DND-41 (cell line): ENCODE measurements at regions not wholly inside any gene's neighbourhood (a gene's known extent, or its start where the extent isn't known, plus 50 kb on each side); places are given as distances from the start of the nearest gene placed in this dataset.

Experiments used
- ATAC-seq: fragments of 200-7000 bp; cut with Tn5 transposase; 3 replicates; pipeline ENCODE4 v1.9.1; 2021; ENCODE audit warnings: low read depth; ENCODE audit not compliant: insufficient read depth
- DNase-seq: peaks from one replicate; pipeline ENCODE4 v3.0.0-alpha.2; 2020
- H2AFZ ChIP-seq: 2 replicates; pipeline ENCODE4 v1.6.0; 2012; ENCODE audit warnings: low read depth, low read length
- H3K27ac ChIP-seq: 2 replicates; pipeline ENCODE4 v1.5.1; 2012; ENCODE audit warnings: low read length, inconsistent platforms
- H3K27me3 ChIP-seq: fragments of 200-600 bp; sonication (generic); 2 replicates; pipeline ENCODE4 v1.6.0; 2012; ENCODE audit warnings: low read length, mild to moderate bottlenecking, inconsistent platforms; ENCODE audit not compliant: insufficient read depth, poor library complexity
- H3K36me3 ChIP-seq: 2 replicates; pipeline ENCODE4 v1.5.1; 2012; ENCODE audit warnings: low read length, inconsistent platforms; ENCODE audit not compliant: insufficient read depth
- H3K4me1 ChIP-seq: 2 replicates; pipeline ENCODE4 v1.5.1; 2012; ENCODE audit warnings: mild to moderate bottlenecking, low read length; ENCODE audit not compliant: insufficient read depth
- H3K4me2 ChIP-seq: 2 replicates; pipeline ENCODE4 v1.6.0; 2012; ENCODE audit warnings: mild to moderate bottlenecking, moderate library complexity, low read length, inconsistent platforms; ENCODE audit not compliant: insufficient read depth
- H3K4me3 ChIP-seq, 2 experiments: fragments of 200-600 bp in 1 of 2; shearing (Covaris generic) in 1 of 2; 2 replicates each; pipeline ENCODE4 v1.5.1; 2012 to 2016; ENCODE audit warnings: inconsistent platforms in 2 of 2, low read length in 2 of 2, mild to moderate bottlenecking in 2 of 2, low read depth in 1 of 2, moderate library complexity in 1 of 2
- H3K79me2 ChIP-seq: 2 replicates; pipeline ENCODE4 v1.6.0; 2012; ENCODE audit warnings: low read length, inconsistent platforms; ENCODE audit not compliant: insufficient read depth
- H3K9ac ChIP-seq: 2 replicates; pipeline ENCODE4 v1.6.0; 2012; ENCODE audit warnings: low read depth, mild to moderate bottlenecking, inconsistent platforms, low read length, moderate library complexity
- H3K9me3 ChIP-seq: 2 replicates; pipeline ENCODE4 v1.5.1; 2012; ENCODE audit warnings: low read length, moderate library complexity, mild to moderate bottlenecking, inconsistent platforms; ENCODE audit not compliant: insufficient read depth, severe bottlenecking
- H4K20me1 ChIP-seq: 2 replicates; pipeline ENCODE4 v1.6.0; 2012; ENCODE audit warnings: low read length; ENCODE audit not compliant: insufficient read depth
- EZH2 ChIP-seq: IDR thresholded peaks from 3 replicates; pipeline ENCODE4 v1.6.1; 2012; ENCODE audit warnings: borderline replicate concordance, low read depth, mild to moderate bottlenecking, moderate library complexity, low read length, inconsistent platforms; ENCODE audit not compliant: severe bottlenecking
- TF ChIP-seq, protein P1 (sequence below): IDR thresholded peaks from 2 replicates; pipeline ENCODE4 v1.5.1; 2012; ENCODE audit warnings: borderline replicate concordance, low read length, moderate library complexity, mild to moderate bottlenecking; ENCODE audit not compliant: poor library complexity, severe bottlenecking; ENCODE audit errors: extremely low read depth

DNA sequence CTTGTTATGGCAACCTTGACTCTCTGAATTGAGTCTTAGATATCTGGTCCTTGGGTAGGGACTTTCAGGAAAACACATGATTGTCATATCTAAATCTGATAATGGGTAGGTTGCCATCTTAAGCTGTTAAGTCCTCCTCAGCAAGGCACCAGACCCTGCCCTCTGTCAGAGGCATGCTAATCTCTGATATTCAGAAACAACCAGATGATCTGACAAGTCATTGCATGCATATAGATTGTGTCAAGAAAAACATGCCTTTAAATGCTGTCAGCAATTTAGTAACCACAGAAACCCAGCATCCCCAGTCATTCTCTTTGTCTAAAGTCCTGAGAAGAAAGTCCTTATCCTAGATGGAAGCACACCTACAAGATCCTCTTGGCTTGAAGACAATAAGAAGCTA lies 149.1 kb downstream of the EDN1 start:
- ATAC-seq (no peak), DNase-seq (no peak)
- TF ChIP-seq, protein P1, sequence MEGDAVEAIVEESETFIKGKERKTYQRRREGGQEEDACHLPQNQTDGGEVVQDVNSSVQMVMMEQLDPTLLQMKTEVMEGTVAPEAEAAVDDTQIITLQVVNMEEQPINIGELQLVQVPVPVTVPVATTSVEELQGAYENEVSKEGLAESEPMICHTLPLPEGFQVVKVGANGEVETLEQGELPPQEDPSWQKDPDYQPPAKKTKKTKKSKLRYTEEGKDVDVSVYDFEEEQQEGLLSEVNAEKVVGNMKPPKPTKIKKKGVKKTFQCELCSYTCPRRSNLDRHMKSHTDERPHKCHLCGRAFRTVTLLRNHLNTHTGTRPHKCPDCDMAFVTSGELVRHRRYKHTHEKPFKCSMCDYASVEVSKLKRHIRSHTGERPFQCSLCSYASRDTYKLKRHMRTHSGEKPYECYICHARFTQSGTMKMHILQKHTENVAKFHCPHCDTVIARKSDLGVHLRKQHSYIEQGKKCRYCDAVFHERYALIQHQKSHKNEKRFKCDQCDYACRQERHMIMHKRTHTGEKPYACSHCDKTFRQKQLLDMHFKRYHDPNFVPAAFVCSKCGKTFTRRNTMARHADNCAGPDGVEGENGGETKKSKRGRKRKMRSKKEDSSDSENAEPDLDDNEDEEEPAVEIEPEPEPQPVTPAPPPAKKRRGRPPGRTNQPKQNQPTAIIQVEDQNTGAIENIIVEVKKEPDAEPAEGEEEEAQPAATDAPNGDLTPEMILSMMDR: no peak
- no peak for TF ChIP-seq EZH2
- Histone ChIP-seq H3K4me3 (no peak overlapping the region), H3K36me3 (no peaks in the 10 kb centered on the region), H3K27ac (no peak overlapping the region), H3K4me2 (no peak overlapping the region), H3K9me3 (no peaks in the 10 kb centered on the region), H3K27me3 (no peaks in the 10 kb centered on the region), H3K9ac (no peak overlapping the region), H3K79me2 (no peaks in the 10 kb centered on the region), H3K4me1 (peaks cover 10% of the 10 kb centered on the region; the same call in 1 of the 2 replicates), H2AFZ (no peak overlapping the region), H4K20me1 (no peaks in the 10 kb centered on the region)

DNA sequence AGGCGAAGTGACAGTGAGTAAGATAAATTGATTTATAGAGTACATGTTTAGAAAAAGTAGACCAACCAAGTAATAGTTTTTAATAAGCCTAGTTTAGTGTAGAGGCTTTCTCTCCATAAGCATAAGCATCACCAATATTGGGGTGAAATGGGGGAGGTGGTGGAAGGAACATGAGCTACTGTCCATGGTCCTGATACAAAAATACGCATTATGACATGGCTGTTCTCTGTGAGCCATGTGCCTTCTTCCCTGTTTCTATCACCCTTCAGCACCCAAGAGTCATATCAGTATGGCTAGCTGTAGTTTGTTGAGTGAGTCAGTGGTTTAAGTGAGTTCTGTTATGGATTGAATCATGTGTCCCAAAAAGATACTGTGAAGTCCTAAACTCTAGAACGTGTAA lies 150.8 kb downstream of the EDN1 start:
- Histone ChIP-seq H2AFZ (no peak overlapping the region), H3K27me3 (no peaks in the 10 kb centered on the region), H3K36me3 (no peaks in the 10 kb centered on the region), H3K4me2 (no peak overlapping the region), H3K27ac (no peak overlapping the region), H4K20me1 (no peaks in the 10 kb centered on the region), H3K9me3 (no peaks in the 10 kb centered on the region), H3K4me1 (peaks cover 8% of the 10 kb centered on the region; the same call in 1 of the 2 replicates), H3K79me2 (no peaks in the 10 kb centered on the region), H3K4me3 (no peak overlapping the region), H3K9ac (no peak overlapping the region)
- TF ChIP-seq, protein P1: no peak
- no peak for TF ChIP-seq EZH2
- DNase-seq (no peak), ATAC-seq (no peak)

DNA sequence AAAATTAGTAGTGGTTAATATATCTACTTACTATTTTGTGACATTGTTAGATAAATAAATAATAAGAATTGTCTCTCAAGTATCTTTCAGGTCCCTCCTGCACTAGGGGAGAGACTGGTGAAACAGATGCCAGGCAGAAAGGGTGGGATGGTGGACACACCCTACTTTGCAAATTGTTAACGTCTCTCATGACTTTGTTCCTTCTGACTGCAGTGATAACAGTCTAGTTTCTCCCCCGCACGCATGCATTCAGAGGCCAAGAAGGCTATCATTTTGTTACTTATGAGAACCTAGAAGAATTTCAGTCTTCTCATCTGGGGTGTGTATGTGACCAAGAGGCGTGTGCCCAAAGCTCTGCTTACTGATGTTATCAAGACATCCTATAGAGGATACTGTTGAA lies 152.3 kb downstream of the EDN1 start:
- no peak for ATAC-seq
- no peak overlapping the region for H3K4me2 ChIP-seq
- no peaks in the 10 kb centered on the region for H3K79me2 ChIP-seq
- no peak overlapping the region for H3K4me3 ChIP-seq
- no peak for DNase-seq
- H3K27ac ChIP-seq: no peak overlapping the region
- no peaks in the 10 kb centered on the region for H3K9me3 ChIP-seq
- H4K20me1 ChIP-seq: no peaks in the 10 kb centered on the region
- no peaks in the 10 kb centered on the region for H3K4me1 ChIP-seq
- TF ChIP-seq EZH2: no peak
- no peak overlapping the region for H3K9ac ChIP-seq
- no peaks in the 10 kb centered on the region for H3K27me3 ChIP-seq
- H2AFZ ChIP-seq: no peak overlapping the region
- no peaks in the 10 kb centered on the region for H3K36me3 ChIP-seq

DNA sequence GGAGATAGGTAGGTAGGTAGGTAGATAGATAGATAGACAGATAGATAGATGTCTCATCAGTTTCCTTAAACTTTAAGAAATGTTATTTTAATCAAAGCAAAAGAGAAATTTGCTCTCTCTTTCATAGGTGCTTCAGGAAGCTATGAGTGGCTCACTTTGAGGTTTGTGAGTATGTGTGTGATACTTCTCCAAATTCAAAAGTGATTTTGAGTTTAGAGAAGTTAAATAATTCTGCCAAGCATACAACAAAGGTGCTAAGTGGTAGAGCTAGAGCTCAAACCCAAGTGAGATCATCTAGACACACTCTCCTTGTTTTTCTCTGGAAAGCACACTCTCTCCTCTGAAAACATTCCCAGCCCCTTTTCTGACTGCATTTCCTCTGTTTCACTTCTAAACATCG lies 156.2 kb downstream of the EDN1 start:
- ATAC-seq (no peak), DNase-seq (no peak)
- no peaks in the 10 kb centered on the region for H4K20me1 ChIP-seq
- H3K4me1 ChIP-seq: no peaks in the 10 kb centered on the region
- H3K27ac ChIP-seq: no peak overlapping the region
- H2AFZ ChIP-seq: no peak overlapping the region
- H3K4me3 ChIP-seq: no peak overlapping the region
- TF ChIP-seq EZH2: no peak
- TF ChIP-seq, protein P1: no peak
- no peak overlapping the region for H3K4me2 ChIP-seq
- H3K36me3 ChIP-seq: no peaks in the 10 kb centered on the region
- H3K9ac ChIP-seq: no peak overlapping the region
- no peaks in the 10 kb centered on the region for H3K79me2 ChIP-seq
- H3K27me3 ChIP-seq: no peaks in the 10 kb centered on the region
- H3K9me3 ChIP-seq: no peaks in the 10 kb centered on the region
